ENCODE measurements at regions not wholly inside any gene's neighbourhood (a gene's known extent, or its start where the extent isn't known, plus 50 kb on each side); places are given as distances from the start of the nearest gene placed in this dataset.

GRCh38 chr4:66574145-66574978, 904.1 kb upstream of the EPHA5 start:
- TF ChIP-seq FOXA1 (IDR thresholded peaks at IDR 0.05), result no peak
- no peak for TF ChIP-seq FOXK2 (IDR thresholded peaks at IDR 0.05)
- TF ChIP-seq SUZ12 (IDR thresholded peaks at IDR 0.05), result no peak
- TF ChIP-seq SP1 (IDR thresholded peaks at IDR 0.05), result no peak
- TF ChIP-seq TARDBP (IDR thresholded peaks at IDR 0.05), result no peak
- TF ChIP-seq BHLHE40 (IDR thresholded peaks at IDR 0.05; ENCODE audit: borderline replicate concordance), result no peak
- TF ChIP-seq, protein P1, sequence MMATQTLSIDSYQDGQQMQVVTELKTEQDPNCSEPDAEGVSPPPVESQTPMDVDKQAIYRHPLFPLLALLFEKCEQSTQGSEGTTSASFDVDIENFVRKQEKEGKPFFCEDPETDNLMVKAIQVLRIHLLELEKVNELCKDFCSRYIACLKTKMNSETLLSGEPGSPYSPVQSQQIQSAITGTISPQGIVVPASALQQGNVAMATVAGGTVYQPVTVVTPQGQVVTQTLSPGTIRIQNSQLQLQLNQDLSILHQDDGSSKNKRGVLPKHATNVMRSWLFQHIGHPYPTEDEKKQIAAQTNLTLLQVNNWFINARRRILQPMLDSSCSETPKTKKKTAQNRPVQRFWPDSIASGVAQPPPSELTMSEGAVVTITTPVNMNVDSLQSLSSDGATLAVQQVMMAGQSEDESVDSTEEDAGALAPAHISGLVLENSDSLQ (IDR thresholded peaks at IDR 0.05), result no peak
- TF ChIP-seq L3MBTL2 (conservative IDR thresholded peaks at IDR 0.05), result no peak
